B cell (primary cell): ENCODE measurements at regions not wholly inside any gene's neighbourhood (a gene's known extent, or its start where the extent isn't known, plus 50 kb on each side); places are given as distances from the start of the nearest gene placed in this dataset.

Experiments used
- ATAC-seq: fragments of 200-7000 bp; cut with Tn5 transposase; one replicate; pipeline ENCODE4 v1.10.0; 2021; ENCODE audit warnings: low read depth, mild to moderate bottlenecking, moderate number of reproducible peaks, moderate library complexity
- CTCF ChIA-PET: fragments of 350-600 bp; sonication (Branson Sonifier 250); formaldehyde crosslinking; loops from one replicate; lab custom pipeline; 2021; ENCODE audit warnings: antibody characterized with exemption, inconsistent platforms; lab: Charles Lee
- POLR2A ChIA-PET: fragments of 350-600 bp; sonication (Branson Sonifier 250); formaldehyde crosslinking; loops from one replicate; lab custom pipeline; 2021; ENCODE audit warnings: antibody characterized with exemption; lab: Charles Lee
- DNase-seq: peaks from one replicate; pipeline ENCODE4 v3.0.0; 2013
- H2AFZ ChIP-seq: 2 replicates; pipeline ENCODE4 v1.6.1; 2012; ENCODE audit warnings: mild to moderate bottlenecking, low read depth, low read length; ENCODE audit not compliant: insufficient read depth, poor library complexity, severe bottlenecking
- H3K27ac ChIP-seq, 2 donors: 1 replicate in 1 of 2; 2 replicates in 1 of 2; pipeline ENCODE4 v1.5.1; 2012 to 2013; ENCODE audit warnings: low read length in 2 of 2, mild to moderate bottlenecking in 2 of 2, moderate library complexity in 1 of 2
- H3K27me3 ChIP-seq, 4 experiments: fragments of 200-600 bp in 1 of 4; sonication (generic) in 1 of 4; replicated peaks in 1 of 4; 1 replicate in 2 of 4; 2 replicates in 2 of 4; pipeline versions ENCODE4 v1.6.1 to v1.7.0; 2013 to 2016; ENCODE audit warnings: low read length in 3 of 4, mild to moderate bottlenecking in 2 of 4, mixed read lengths in 1 of 4, moderate library complexity in 1 of 4; ENCODE audit not compliant: insufficient read depth in 4 of 4, control insufficient read depth in 3 of 4; ENCODE audit errors: control extremely low read depth in 1 of 4
- H3K36me3 ChIP-seq, 2 experiments: replicated peaks in 1 of 2; 1 replicate in 1 of 2; 2 replicates in 1 of 2; pipeline versions ENCODE4 v1.6.1 to v1.7.1; 2013; ENCODE audit warnings: low read length in 1 of 2; ENCODE audit not compliant: insufficient read depth in 2 of 2, control insufficient read depth in 1 of 2; ENCODE audit errors: control extremely low read depth in 1 of 2, extremely low read depth in 1 of 2
- H3K4me1 ChIP-seq, 2 donors: fragments of 200-600 bp in 1 of 2; sonication (generic) in 1 of 2; 1 replicate in 1 of 2; 2 replicates in 1 of 2; pipeline versions ENCODE4 v1.5.1 to v1.6.1; 2013 to 2017; ENCODE audit warnings: low read length in 2 of 2; ENCODE audit not compliant: control insufficient read depth in 2 of 2, insufficient read depth in 2 of 2
- H3K4me2 ChIP-seq: replicated peaks from 2 replicates; pipeline ENCODE3; 2012; ENCODE audit warnings: mild to moderate bottlenecking, low read depth, low read length; ENCODE audit not compliant: poor library complexity, severe bottlenecking
- H3K4me3 ChIP-seq, 5 experiments: fragments of 200-600 bp in 1 of 5; sonication (generic) in 1 of 5; 1 replicate in 3 of 5; 2 replicates in 2 of 5; pipeline versions ENCODE4 v1.5.1 to v1.7.0; 2011 to 2016; ENCODE audit warnings: low read length in 4 of 5, mild to moderate bottlenecking in 4 of 5, low read depth in 2 of 5, control low read depth in 1 of 5, moderate library complexity in 1 of 5; ENCODE audit not compliant: insufficient read depth in 1 of 5; ENCODE audit errors: control extremely low read depth in 1 of 5, extremely low read depth in 1 of 5
- H3K79me2 ChIP-seq: fragments of 200-600 bp; sonication (generic); one replicate; pipeline ENCODE4 v1.6.0; 2016; ENCODE audit warnings: low read length; ENCODE audit not compliant: control insufficient read depth, insufficient read depth
- H3K9ac ChIP-seq: fragments of 200-600 bp; sonication (generic); 2 replicates; pipeline ENCODE4 v1.6.1; 2017; ENCODE audit warnings: mild to moderate bottlenecking, low read length, moderate library complexity
- H3K9me3 ChIP-seq, 3 donors: one replicate each; pipeline versions ENCODE4 v1.6.1 to v1.7.1; 2013; ENCODE audit warnings: low read length in 2 of 3; ENCODE audit not compliant: control insufficient read depth in 2 of 3, insufficient read depth in 1 of 3; ENCODE audit errors: control extremely low read depth in 1 of 3
- H4K20me1 ChIP-seq: 2 replicates; pipeline ENCODE4 v1.6.0; 2012; ENCODE audit warnings: mild to moderate bottlenecking, low read length; ENCODE audit not compliant: insufficient read depth, control insufficient read depth, poor library complexity, severe bottlenecking
- H3K27ac Mint-ChIP-seq: one replicate; pipeline ENCODE4 v1.8.0; 2021; ENCODE audit warnings: mixed read lengths
- H3K27me3 Mint-ChIP-seq: one replicate; pipeline ENCODE4 v1.8.0; 2021; ENCODE audit warnings: mixed read lengths
- H3K4me1 Mint-ChIP-seq: one replicate; pipeline ENCODE4 v1.8.0; 2021; ENCODE audit warnings: mixed read lengths
- H3K4me3 Mint-ChIP-seq: one replicate; pipeline ENCODE4 v1.8.0; 2021; ENCODE audit warnings: mixed read lengths
- H3K9me3 Mint-ChIP-seq: one replicate; pipeline ENCODE4 v1.8.0; 2022; ENCODE audit warnings: mixed read lengths; ENCODE audit not compliant: insufficient read depth
- CTCF ChIP-seq: fragments of 200-600 bp; IDR thresholded peaks from one replicate; pipeline ENCODE4 v1.8.0; 2022; ENCODE audit warnings: antibody characterized with exemption, mild to moderate bottlenecking
- EZH2 ChIP-seq: IDR thresholded peaks from 2 replicates; pipeline ENCODE4 v1.6.1; 2012; ENCODE audit warnings: borderline replicate concordance, low read depth, mild to moderate bottlenecking, moderate library complexity, low read length; ENCODE audit not compliant: insufficient read depth, poor library complexity, severe bottlenecking
- WGBS: methylation state at CpG from one replicate; pipeline ENCODE4 v1.1.5; 2013; ENCODE audit warnings: missing lambda C conversion rate; ENCODE audit not compliant: insufficient coverage; 5-methylcytosine and 5-hydroxymethylcytosine counted together
- intact Hi-C: fragments of 100-400 bp; cut with micrococcal nuclease; formaldehyde crosslinking; loops from one replicate; pipeline ENCODE4 v1.10.0; 2022

- Histone ChIP-seq H3K79me2 (no peaks in the 10 kb centered on the region), H3K4me3 (no peak overlapping the region), H3K9ac (no peak overlapping the region), H3K9me3 (no peaks in the 10 kb centered on the region), H2AFZ (no peak overlapping the region), H3K4me1 (no peaks in the 10 kb centered on the region), H3K27me3 (no peaks in the 10 kb centered on the region), H3K36me3 (no peaks in the 10 kb centered on the region), H3K4me2 (no peak overlapping the region), H4K20me1 (no peaks in the 10 kb centered on the region), H3K27ac (no peak overlapping the region)
- CTCF ChIA-PET, result interaction anchor here (1.0 kb wide), 1 partner anchor 11 kb away, joined by 3 read pairs; no protein-coding TSS in a partner anchor
- no peaks in the 10 kb centered on the region for H3K9me3 Mint-ChIP-seq
- no peak for DNase-seq
- POLR2A ChIA-PET, result no interaction called here
- no peak overlapping the region for H3K27ac Mint-ChIP-seq
- no peak overlapping the region for H3K4me3 Mint-ChIP-seq
- ATAC-seq, result no peak
- no CpG with 5 or more reads among the region's 2 CpGs for WGBS
- no peaks in the 10 kb centered on the region for H3K27me3 Mint-ChIP-seq
- no peak for TF ChIP-seq CTCF
- TF ChIP-seq EZH2, result no peak
- intact Hi-C loops, result no loop called here
- H3K4me1 Mint-ChIP-seq, result no peaks in the 10 kb centered on the region
These were observed 447.5 kb downstream of the GXYLT1 start for GRCh38 chr12:41697161-41697560.

GRCh38 chr12:41684997-41685396 is 459.7 kb downstream of the GXYLT1 start:
- H3K4me1 Mint-ChIP-seq, result peaks cover 2% of the 10 kb centered on the region
- H3K4me3 ChIP-seq, result no peak overlapping the region
- TF ChIP-seq EZH2, result no peak
- TF ChIP-seq CTCF, result peak; percentile 23
- no peaks in the 10 kb centered on the region for H3K27me3 Mint-ChIP-seq
- no peak overlapping the region for H3K27ac ChIP-seq
- H3K9me3 ChIP-seq, result no peaks in the 10 kb centered on the region
- no peaks in the 10 kb centered on the region for H3K4me1 ChIP-seq
- no peak overlapping the region for H2AFZ ChIP-seq
- H3K4me2 ChIP-seq, result no peak overlapping the region
- H3K79me2 ChIP-seq, result no peaks in the 10 kb centered on the region
- H3K27me3 ChIP-seq, result no peaks in the 10 kb centered on the region
- H3K27ac Mint-ChIP-seq, result no peak overlapping the region
- H3K9ac ChIP-seq, result no peak overlapping the region
- H4K20me1 ChIP-seq, result no peaks in the 10 kb centered on the region
- no peak overlapping the region for H3K4me3 Mint-ChIP-seq
- CTCF ChIA-PET, result no interaction called here
- no peaks in the 10 kb centered on the region for H3K9me3 Mint-ChIP-seq
- no peak for DNase-seq
- no peak for ATAC-seq
- POLR2A ChIA-PET, result no interaction called here
- no peaks in the 10 kb centered on the region for H3K36me3 ChIP-seq
- intact Hi-C loops, result no loop called here
